ENCODE measurements at regions not wholly inside any gene's neighbourhood (a gene's known extent, or its start where the extent isn't known, plus 50 kb on each side); places are given as distances from the start of the nearest gene placed in this dataset.

DNA sequence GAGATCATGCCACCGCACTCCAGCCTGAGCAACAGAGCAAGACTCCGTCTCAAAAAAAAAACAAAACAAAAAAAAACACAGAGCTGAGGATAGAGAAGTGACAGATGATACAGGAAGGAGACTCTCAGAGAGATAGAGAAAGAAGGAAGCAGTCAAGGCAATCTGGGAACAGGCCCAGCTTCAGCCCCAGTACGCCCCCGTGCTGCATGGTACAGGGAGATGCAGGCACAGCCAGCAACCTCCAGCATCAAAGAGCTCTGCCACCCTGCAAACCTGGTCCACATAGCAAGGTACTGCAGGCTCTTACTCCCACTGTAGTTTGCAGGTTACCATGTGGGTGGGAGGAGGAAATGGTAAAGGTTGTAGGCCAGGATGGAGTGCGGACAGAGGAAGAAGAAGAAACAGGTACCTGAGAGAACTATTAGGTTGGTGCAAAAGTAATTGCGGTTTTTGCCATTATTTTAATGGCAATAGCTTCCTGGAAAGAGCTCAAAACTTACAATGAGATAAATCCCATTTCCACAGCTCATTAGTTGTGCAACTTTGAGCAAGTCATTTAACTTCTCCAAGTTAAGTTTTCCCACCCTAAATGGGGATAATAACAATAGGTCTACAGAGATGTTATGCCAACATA is 253.0 kb downstream of the ARRDC4 start:
- no peak overlapping the region for H3K4me3 ChIP-seq (ENCODE audit: low read depth, low read length)
- DNase-seq (ENCODE audit: low read depth), result no peak
- TF ChIP-seq MYC (IDR thresholded peaks at IDR 0.05; ENCODE audit: low read depth, low read length) (no peak), POLR2A (IDR thresholded peaks at IDR 0.05; ENCODE audit: extremely low read depth, insufficient read length) (no peak), MAX (IDR thresholded peaks at IDR 0.05; ENCODE audit: low read depth, low read length) (no peak), CTCF (IDR thresholded peaks at IDR 0.05; ENCODE audit: low read depth, low read length) (no peak)

DNA sequence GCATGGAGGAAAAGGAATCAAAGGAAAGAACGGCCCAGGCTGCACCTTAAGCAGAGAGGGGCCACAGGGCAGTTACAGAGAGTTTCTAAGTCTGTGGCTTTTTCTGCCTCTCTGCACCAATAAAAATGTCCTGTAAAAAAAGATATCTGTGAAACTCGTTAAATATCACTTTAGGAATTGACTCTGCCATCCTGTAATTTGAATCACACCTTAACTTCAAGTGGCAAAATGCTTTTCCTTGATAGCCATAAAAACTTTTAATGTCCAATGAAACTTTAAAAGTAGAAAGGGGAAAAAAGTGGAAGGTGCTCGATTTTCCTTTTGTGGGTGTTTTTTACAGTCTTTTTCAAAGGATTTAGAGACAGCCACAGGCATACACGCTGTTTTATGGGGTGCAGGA is 255.7 kb downstream of the ARRDC4 start:
- no peak for DNase-seq (ENCODE audit: low read depth)
- no peak overlapping the region for H3K4me3 ChIP-seq (ENCODE audit: low read depth, low read length)
- no peak for TF ChIP-seq CTCF (IDR thresholded peaks at IDR 0.05; ENCODE audit: low read depth, low read length)
- TF ChIP-seq POLR2A (IDR thresholded peaks at IDR 0.05; ENCODE audit: extremely low read depth, insufficient read length), result no peak
- no peak for TF ChIP-seq MYC (IDR thresholded peaks at IDR 0.05; ENCODE audit: low read depth, low read length)
- TF ChIP-seq MAX (IDR thresholded peaks at IDR 0.05; ENCODE audit: low read depth, low read length), result no peak

- TF ChIP-seq MYC (IDR thresholded peaks at IDR 0.05; ENCODE audit: low read depth, low read length) (no peak), POLR2A (IDR thresholded peaks at IDR 0.05; ENCODE audit: extremely low read depth, insufficient read length) (no peak), CTCF (IDR thresholded peaks at IDR 0.05; ENCODE audit: low read depth, low read length) (no peak), MAX (IDR thresholded peaks at IDR 0.05; ENCODE audit: low read depth, low read length) (no peak)
- no peak overlapping the region for H3K4me3 ChIP-seq (ENCODE audit: low read depth, low read length)
- DNase-seq (ENCODE audit: low read depth), result no peak
Observed at GRCh38 chr15:98217356-98217755, 256.9 kb downstream of the ARRDC4 start.

DNA sequence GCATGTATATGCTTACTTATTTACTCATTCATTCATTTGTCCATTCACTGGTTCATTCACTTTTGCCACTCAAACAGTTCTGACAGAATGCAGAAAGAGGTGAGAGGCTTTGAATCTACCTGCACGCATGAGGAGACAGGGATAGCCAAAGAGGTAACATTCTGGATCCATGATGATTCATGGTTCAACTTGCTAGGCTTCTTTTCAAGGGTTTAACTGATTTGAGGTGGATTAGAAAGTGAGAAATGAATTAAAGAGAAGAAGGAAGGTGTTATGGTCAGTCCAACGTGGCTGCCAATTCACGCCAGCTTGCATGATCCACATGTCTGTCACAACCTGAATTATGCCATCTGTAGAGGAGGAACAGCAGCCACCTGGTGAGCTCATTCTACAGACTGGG is 260.6 kb downstream of the ARRDC4 start:
- TF ChIP-seq CTCF (IDR thresholded peaks at IDR 0.05; ENCODE audit: low read depth, low read length) (no peak), MAX (IDR thresholded peaks at IDR 0.05; ENCODE audit: low read depth, low read length) (no peak), MYC (IDR thresholded peaks at IDR 0.05; ENCODE audit: low read depth, low read length) (no peak), POLR2A (IDR thresholded peaks at IDR 0.05; ENCODE audit: extremely low read depth, insufficient read length) (no peak)
- H3K4me3 ChIP-seq (ENCODE audit: low read depth, low read length), result no peak overlapping the region
- no peak for DNase-seq (ENCODE audit: low read depth)

DNA sequence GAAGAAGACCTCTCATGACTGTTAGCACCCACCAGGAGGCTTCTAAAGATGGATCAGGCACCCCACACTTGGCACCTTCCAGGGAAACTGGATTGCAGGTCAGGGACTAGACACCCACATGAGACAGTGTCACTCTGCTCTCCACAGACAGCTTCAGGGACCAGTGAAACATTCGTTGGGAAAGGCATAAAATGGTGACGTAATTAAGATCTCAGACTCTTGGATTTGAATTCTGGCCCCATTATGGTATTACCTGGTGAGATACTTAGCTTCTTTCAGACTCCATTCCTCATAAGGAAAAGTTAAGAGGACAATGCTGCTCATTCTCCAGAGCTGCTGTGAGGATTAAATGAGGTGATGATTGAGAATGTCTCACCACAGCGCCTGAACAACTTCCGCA is 261.1 kb downstream of the ARRDC4 start:
- TF ChIP-seq CTCF (IDR thresholded peaks at IDR 0.05; ENCODE audit: low read depth, low read length), result no peak
- no peak for TF ChIP-seq MAX (IDR thresholded peaks at IDR 0.05; ENCODE audit: low read depth, low read length)
- TF ChIP-seq MYC (IDR thresholded peaks at IDR 0.05; ENCODE audit: low read depth, low read length), result no peak
- TF ChIP-seq POLR2A (IDR thresholded peaks at IDR 0.05; ENCODE audit: extremely low read depth, insufficient read length), result no peak
- H3K4me3 ChIP-seq (ENCODE audit: low read depth, low read length), result no peak overlapping the region
- DNase-seq (ENCODE audit: low read depth), result no peak

Measured in NB4 (cell line).